HCT116 (cell line): ENCODE measurements at regions not wholly inside any gene's neighbourhood (a gene's known extent, or its start where the extent isn't known, plus 50 kb on each side); places are given as distances from the start of the nearest gene placed in this dataset.

ENCODE experiments used
- ATAC-seq: fragments of 200-7000 bp; cut with Tn5 transposase; 2 replicates; pipeline ENCODE4 v1.9.1; 2020; ENCODE audit warnings: mild to moderate bottlenecking, moderate library complexity
- BruUV-seq: library from RNA; stranded (reverse); fragments of 400-500 nt; replicated peaks from 2 replicates; lab custom pipeline; 2021; lab: Mats Ljungman, UMichigan
- CTCF ChIA-PET: fragments of 300-600 bp; sonication (Branson Sonifier 250); formaldehyde crosslinking; loops from one replicate; lab custom pipeline; 2021; ENCODE audit warnings: antibody characterized with exemption; lab: Charles Lee
- POLR2A ChIA-PET: fragments of 300-600, 350-600 bp; sonication (Branson Sonifier 250); formaldehyde crosslinking; loops from one replicate; lab custom pipeline; 2021; ENCODE audit warnings: antibody characterized with exemption; lab: Charles Lee
- RAD21 ChIA-PET, 2 experiments: fragments of 300-600 bp; sonication (Branson Sonifier 250); formaldehyde crosslinking; loops; one replicate each; lab custom pipeline; 2023; ENCODE audit warnings: low total read pairs in 2 of 2; ENCODE audit not compliant: uncharacterized antibody in 2 of 2, unreplicated experiment in 2 of 2, low non-redundant PET in 1 of 2; lab: Charles Lee
- DNase-seq: peaks from one replicate; pipeline ENCODE4 v3.0.0-alpha.2; 2010; ENCODE audit warnings: low read depth, low spot score
- H2AFZ ChIP-seq: fragments of 200-600 bp; shearing (Covaris generic), sonication (generic); 2 replicates; pipeline ENCODE4 v1.6.1; 2017; ENCODE audit warnings: low read depth, mixed run types, mixed read lengths, antibody characterized with exemption, low read length; ENCODE audit not compliant: poor library complexity, severe bottlenecking
- H3K27ac ChIP-seq: 2 replicates; pipeline ENCODE4 v1.5.1; 2012; ENCODE audit warnings: low read depth, low read length
- H3K27me3 ChIP-seq: fragments of 200-600 bp; sonication (generic); 2 replicates; pipeline ENCODE4 v1.6.1; 2016; ENCODE audit warnings: mixed run types, low read length, mixed read lengths; ENCODE audit not compliant: insufficient read depth
- H3K36me3 ChIP-seq, 2 experiments: fragments of 200-500 bp in 1 of 2; fragments of 200-600 bp in 1 of 2; sonication (Bioruptor generic) in 1 of 2; sonication (generic) in 1 of 2; 2 replicates each; pipeline versions ENCODE4 v1.5.1 to v1.6.1; 2014 to 2016; ENCODE audit warnings: low read length in 2 of 2, inconsistent platforms in 1 of 2, mixed read lengths in 1 of 2, mixed run types in 1 of 2; ENCODE audit not compliant: insufficient read depth in 2 of 2, control insufficient read depth in 1 of 2
- H3K4me1 ChIP-seq, 2 experiments: fragments of 200-600 bp in 1 of 2; sonication (generic) in 1 of 2; 2 replicates each; pipeline versions ENCODE4 v1.5.1 to v1.6.1; 2012 to 2017; ENCODE audit warnings: low read length in 2 of 2, inconsistent platforms in 1 of 2, mild to moderate bottlenecking in 1 of 2, mixed read lengths in 1 of 2, mixed run types in 1 of 2, moderate library complexity in 1 of 2; ENCODE audit not compliant: insufficient read depth in 2 of 2, control insufficient read depth in 1 of 2
- H3K4me2 ChIP-seq: fragments of 200-600 bp; sonication (generic); 2 replicates; pipeline ENCODE4 v1.6.1; 2017; ENCODE audit warnings: mixed run types, low read length, mixed read lengths
- H3K4me3 ChIP-seq, 2 experiments: fragments of 200-600 bp in 1 of 2; sonication (generic) in 1 of 2; replicated peaks in 1 of 2; 2 replicates each; pipeline ENCODE4 v1.5.1; 2011 to 2016; ENCODE audit warnings: low read length in 2 of 2, control low read depth in 1 of 2, low read depth in 1 of 2, mild to moderate bottlenecking in 1 of 2, mixed read lengths in 1 of 2, mixed run types in 1 of 2
- H3K79me2 ChIP-seq: fragments of 200-600 bp; sonication (generic); 2 replicates; pipeline ENCODE4 v1.6.1; 2017; ENCODE audit warnings: mild to moderate bottlenecking, mixed run types, low read length, moderate library complexity, mixed read lengths; ENCODE audit not compliant: insufficient read depth
- H3K9ac ChIP-seq: fragments of 200-600 bp; sonication (generic); 2 replicates; pipeline ENCODE4 v1.6.1; 2016; ENCODE audit warnings: low read length, mixed read lengths
- H3K9me2 ChIP-seq: fragments of 200-600 bp; sonication (generic), shearing (Covaris generic); 2 replicates; pipeline ENCODE4 v1.6.1; 2017; ENCODE audit warnings: mixed run types, mild to moderate bottlenecking, moderate library complexity; ENCODE audit not compliant: insufficient read depth
- H3K9me3 ChIP-seq, 2 experiments: fragments of 200-500 bp in 1 of 2; fragments of 200-600 bp in 1 of 2; sonication (Bioruptor generic) in 1 of 2; sonication (generic) in 1 of 2; 2 replicates each; pipeline ENCODE4 v1.6.1; 2014 to 2017; ENCODE audit warnings: low read length in 2 of 2, mixed read lengths in 2 of 2, inconsistent platforms in 1 of 2, low read depth in 1 of 2, mild to moderate bottlenecking in 1 of 2, mixed run types in 1 of 2, moderate library complexity in 1 of 2; ENCODE audit not compliant: control insufficient read depth in 1 of 2, insufficient read depth in 1 of 2
- H4K20me1 ChIP-seq: fragments of 200-600 bp; sonication (generic), shearing (Covaris generic); 2 replicates; pipeline ENCODE4 v1.6.1; 2017; ENCODE audit warnings: mixed run types, mild to moderate bottlenecking, moderate library complexity; ENCODE audit not compliant: insufficient read depth
- CBX3 ChIP-seq: IDR thresholded peaks from 2 replicates; pipeline ENCODE4 v1.6.1; 2012; ENCODE audit warnings: low read depth
- EGR1 ChIP-seq: IDR thresholded peaks from 2 replicates; pipeline ENCODE4 v1.6.1; 2012; ENCODE audit warnings: low read depth
- ELF1 ChIP-seq: IDR thresholded peaks from 2 replicates; pipeline ENCODE4 v1.6.1; 2012; ENCODE audit warnings: low read depth, borderline replicate concordance
- FOSL1 ChIP-seq: IDR thresholded peaks from 2 replicates; pipeline ENCODE4 v1.6.1; 2012; ENCODE audit warnings: low read depth
- JUND ChIP-seq: IDR thresholded peaks from 2 replicates; pipeline ENCODE4 v1.6.1; 2012
- POLR2A ChIP-seq: IDR thresholded peaks from 2 replicates; pipeline ENCODE4 v1.7.0; 2011; ENCODE audit warnings: borderline replicate concordance; ENCODE audit not compliant: insufficient read depth, insufficient read length; ENCODE audit errors: extremely low read depth
- POLR2AphosphoS5 ChIP-seq: IDR thresholded peaks from 2 replicates; pipeline ENCODE4 v1.6.1; 2011; ENCODE audit warnings: mild to moderate bottlenecking, low read depth, low read length, moderate library complexity
- RAD21 ChIP-seq: IDR thresholded peaks from 2 replicates; pipeline ENCODE4 v1.6.1; 2012; ENCODE audit warnings: low read depth, mild to moderate bottlenecking
- SIN3A ChIP-seq: IDR thresholded peaks from 2 replicates; pipeline ENCODE4 v1.6.1; 2012; ENCODE audit warnings: low read depth
- SRF ChIP-seq: IDR thresholded peaks from 2 replicates; pipeline ENCODE4 v1.6.1; 2012; ENCODE audit warnings: low read depth
- YY1 ChIP-seq: IDR thresholded peaks from 2 replicates; pipeline ENCODE4 v1.6.1; 2011; ENCODE audit warnings: low read length, low read depth, moderate library complexity, mild to moderate bottlenecking; ENCODE audit not compliant: insufficient replicate concordance; ENCODE audit errors: extremely low read depth
- ZBTB33 ChIP-seq: IDR thresholded peaks from 2 replicates; pipeline ENCODE4 v1.6.1; 2011; ENCODE audit warnings: mild to moderate bottlenecking, low read length, moderate library complexity; ENCODE audit not compliant: insufficient replicate concordance; ENCODE audit errors: extremely low read depth
- ZFX ChIP-seq: fragments of 450-650 bp; IDR thresholded peaks from 2 replicates; pipeline ENCODE4 v1.6.1; 2017
- ZNF274 ChIP-seq: fragments of 200-500 bp; sonication (Bioruptor generic); IDR thresholded peaks from 2 replicates; pipeline ENCODE4 v1.6.1; 2014; ENCODE audit warnings: mild to moderate bottlenecking, low read depth, low read length, inconsistent platforms
- intact Hi-C: fragments of 100-400 bp; cut with micrococcal nuclease; formaldehyde crosslinking; loops from 2 replicates; pipeline ENCODE4 v1.10.0; 2022
- TF ChIP-seq, protein P1 (sequence below): IDR thresholded peaks from 2 replicates; pipeline ENCODE4 v1.6.1; 2012
- TF ChIP-seq, protein P2 (sequence below): IDR thresholded peaks from 2 replicates; pipeline ENCODE4 v1.6.1; 2012
- TF ChIP-seq, protein P3 (sequence below), 3 experiments: fragments of 200-600 bp in 1 of 3; sonication (generic) in 1 of 3; IDR thresholded peaks in 2 of 3; conservative IDR thresholded peaks in 1 of 3; 2 replicates each; pipeline ENCODE4 v1.5.1; 2012 to 2017; ENCODE audit warnings: low read depth in 2 of 3, low read length in 2 of 3, antibody characterized with exemption in 1 of 3, borderline replicate concordance in 1 of 3, control low read depth in 1 of 3, mild to moderate bottlenecking in 1 of 3, mixed read lengths in 1 of 3, mixed run types in 1 of 3, moderate library complexity in 1 of 3; ENCODE audit not compliant: insufficient read depth in 1 of 3

- ChIA-PET CTCF (no interaction called here), POLR2A (no interaction called here)
- no peaks in the 10 kb centered on the region for H3K9me3 ChIP-seq
- ATAC-seq = no peak
- H3K79me2 ChIP-seq = no peaks in the 10 kb centered on the region
- H3K4me2 ChIP-seq = no peak overlapping the region
- no peak overlapping the region for H3K9ac ChIP-seq
- H4K20me1 ChIP-seq = no peaks in the 10 kb centered on the region
- TF ChIP-seq ELF1 (no peak), JUND (no peak), ZNF274 (no peak), FOSL1 (no peak), SRF (no peak), ZFX (no peak), POLR2AphosphoS5 (no peak), CBX3 (no peak), SIN3A (no peak), EGR1 (no peak), YY1 (no peak), RAD21 (no peak), POLR2A (no peak), ZBTB33 (no peak)
- TF ChIP-seq, protein P1, sequence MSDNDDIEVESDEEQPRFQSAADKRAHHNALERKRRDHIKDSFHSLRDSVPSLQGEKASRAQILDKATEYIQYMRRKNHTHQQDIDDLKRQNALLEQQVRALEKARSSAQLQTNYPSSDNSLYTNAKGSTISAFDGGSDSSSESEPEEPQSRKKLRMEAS = no peak
- TF ChIP-seq, protein P2, sequence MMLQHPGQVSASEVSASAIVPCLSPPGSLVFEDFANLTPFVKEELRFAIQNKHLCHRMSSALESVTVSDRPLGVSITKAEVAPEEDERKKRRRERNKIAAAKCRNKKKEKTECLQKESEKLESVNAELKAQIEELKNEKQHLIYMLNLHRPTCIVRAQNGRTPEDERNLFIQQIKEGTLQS = no peak
- TF ChIP-seq, protein P3, sequence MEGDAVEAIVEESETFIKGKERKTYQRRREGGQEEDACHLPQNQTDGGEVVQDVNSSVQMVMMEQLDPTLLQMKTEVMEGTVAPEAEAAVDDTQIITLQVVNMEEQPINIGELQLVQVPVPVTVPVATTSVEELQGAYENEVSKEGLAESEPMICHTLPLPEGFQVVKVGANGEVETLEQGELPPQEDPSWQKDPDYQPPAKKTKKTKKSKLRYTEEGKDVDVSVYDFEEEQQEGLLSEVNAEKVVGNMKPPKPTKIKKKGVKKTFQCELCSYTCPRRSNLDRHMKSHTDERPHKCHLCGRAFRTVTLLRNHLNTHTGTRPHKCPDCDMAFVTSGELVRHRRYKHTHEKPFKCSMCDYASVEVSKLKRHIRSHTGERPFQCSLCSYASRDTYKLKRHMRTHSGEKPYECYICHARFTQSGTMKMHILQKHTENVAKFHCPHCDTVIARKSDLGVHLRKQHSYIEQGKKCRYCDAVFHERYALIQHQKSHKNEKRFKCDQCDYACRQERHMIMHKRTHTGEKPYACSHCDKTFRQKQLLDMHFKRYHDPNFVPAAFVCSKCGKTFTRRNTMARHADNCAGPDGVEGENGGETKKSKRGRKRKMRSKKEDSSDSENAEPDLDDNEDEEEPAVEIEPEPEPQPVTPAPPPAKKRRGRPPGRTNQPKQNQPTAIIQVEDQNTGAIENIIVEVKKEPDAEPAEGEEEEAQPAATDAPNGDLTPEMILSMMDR (IDR thresholded peaks at IDR 0.05 in 2 of 3, conservative IDR thresholded peaks at IDR 0.05 in 1 of 3; ENCODE audit: borderline replicate concordance in 1 of 3, insufficient read depth in 1 of 3, low read depth in 2 of 3, low read length in 2 of 3) = no peak
- TF ChIP-seq, all 23 proteins: peak for 0
- H3K4me1 ChIP-seq = 0 out of 4 replicates have a peak, but pooled peaks cover 0 to under 1% of the 10 kb centered on the region in 2 experiments
- no peaks in the 10 kb centered on the region; the same call in 1 of the 2 replicates for H3K27me3 ChIP-seq
- no peak overlapping the region for H2AFZ ChIP-seq
- H3K36me3 ChIP-seq = no peaks in the 10 kb centered on the region
- H3K27ac ChIP-seq = no peak overlapping the region
- no peak overlapping the region for H3K4me3 ChIP-seq
- intact Hi-C loops = no loop called here
- H3K9me2 ChIP-seq = no peaks in the 10 kb centered on the region
- no peak for DNase-seq
- BruUV-seq = no TSS peak
- RAD21 ChIA-PET = no interaction called here
These were observed 126.0 kb upstream of the ANKRD28 start for GRCh38 chr3:15923640-15924405.
